T-helper 2 cell (primary cell): ENCODE measurements at regions not wholly inside any gene's neighbourhood (a gene's known extent, or its start where the extent isn't known, plus 50 kb on each side); places are given as distances from the start of the nearest gene placed in this dataset.

Source experiments
- DNase-seq, 5 experiments: peaks; one replicate each; pipeline versions ENCODE4 v3.0.0 to v3.0.0-alpha.2; 2012 to 2022

- no peak for DNase-seq
Observed at GRCh38 chr4:134471569-134471968, 270.0 kb upstream of the PABPC4L start.

- DNase-seq: no peak
Observed at GRCh38 chr4:134470544-134470943, 269.0 kb upstream of the PABPC4L start.

- no peak for DNase-seq
Observed at GRCh38 chr4:134465417-134465816, 263.8 kb upstream of the PABPC4L start.

- no peak for DNase-seq
Observed at GRCh38 chr4:134463771-134464170, 262.2 kb upstream of the PABPC4L start.

- DNase-seq: no peak
Observed at GRCh38 chr4:134426821-134427220, 225.2 kb upstream of the PABPC4L start.

- DNase-seq: no peak
Observed at GRCh38 chr4:134425756-134426155, 224.2 kb upstream of the PABPC4L start.

GRCh38 chr4:134422776-134423175, 221.2 kb upstream of the PABPC4L start:
- no peak for DNase-seq

- no peak for DNase-seq
Observed at GRCh38 chr4:134421734-134422133, 220.1 kb upstream of the PABPC4L start.

- no peak for DNase-seq
Observed at GRCh38 chr4:134408897-134409296, 207.3 kb upstream of the PABPC4L start.

GRCh38 chr4:134401798-134402197, 200.2 kb upstream of the PABPC4L start:
- no peak for DNase-seq

GRCh38 chr4:134393592-134393991, 192.0 kb upstream of the PABPC4L start:
- no peak for DNase-seq

GRCh38 chr4:134390319-134390718, 188.7 kb upstream of the PABPC4L start:
- no peak for DNase-seq

GRCh38 chr4:134388351-134388750, 186.8 kb upstream of the PABPC4L start:
- DNase-seq: no peak

- DNase-seq: no peak
Observed at GRCh38 chr4:134382478-134383227, 181.1 kb upstream of the PABPC4L start.

GRCh38 chr4:134375775-134376174, 174.2 kb upstream of the PABPC4L start:
- DNase-seq: no peak

- DNase-seq: no peak
Observed at GRCh38 chr4:134365852-134366251, 164.3 kb upstream of the PABPC4L start.

GRCh38 chr4:134364928-134365327, 163.3 kb upstream of the PABPC4L start:
- no peak for DNase-seq

- DNase-seq: no peak
Observed at GRCh38 chr4:134345244-134345643, 143.7 kb upstream of the PABPC4L start.

- no peak for DNase-seq
Observed at GRCh38 chr4:134343656-134344055, 142.1 kb upstream of the PABPC4L start.

GRCh38 chr4:134343081-134343480, 141.5 kb upstream of the PABPC4L start:
- no peak for DNase-seq

- DNase-seq: no peak
Observed at GRCh38 chr4:134337574-134337973, 136.0 kb upstream of the PABPC4L start.

GRCh38 chr4:134328741-134329140, 127.2 kb upstream of the PABPC4L start:
- DNase-seq: no peak

GRCh38 chr4:134327274-134328122, 125.9 kb upstream of the PABPC4L start:
- DNase-seq: no peak

- DNase-seq: no peak
Observed at GRCh38 chr4:134326866-134327265, 125.3 kb upstream of the PABPC4L start.
